ENCODE measurements at regions not wholly inside any gene's neighbourhood (a gene's known extent, or its start where the extent isn't known, plus 50 kb on each side); places are given as distances from the start of the nearest gene placed in this dataset.
A peak's percentile ranks its signal among the peaks of the same experiment; 100 is the strongest.

DNA sequence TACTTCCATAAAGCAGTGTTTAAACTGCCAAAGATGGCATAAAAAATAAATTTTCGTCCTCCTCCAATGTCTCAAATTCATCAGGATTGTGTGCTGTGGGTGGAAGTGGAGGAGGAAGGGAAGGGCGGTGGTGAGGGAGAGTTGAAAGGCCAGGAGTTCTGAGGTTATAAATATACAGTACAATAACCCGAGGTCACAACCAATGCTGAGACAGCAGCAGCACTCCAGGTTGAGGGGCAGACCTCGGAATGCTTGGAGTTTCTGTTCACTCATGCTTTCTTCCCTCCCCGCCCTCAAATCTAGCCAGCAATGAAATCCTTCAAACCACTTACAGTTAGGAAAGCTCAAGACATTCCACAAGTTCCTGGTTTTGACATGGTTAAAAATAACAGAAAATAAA, 134.0 kb upstream of the SMAD1 start:
- DNase-seq (ENCODE audit: low read depth in 2 of 3, low spot score in 1 of 3) = no peak

DNA sequence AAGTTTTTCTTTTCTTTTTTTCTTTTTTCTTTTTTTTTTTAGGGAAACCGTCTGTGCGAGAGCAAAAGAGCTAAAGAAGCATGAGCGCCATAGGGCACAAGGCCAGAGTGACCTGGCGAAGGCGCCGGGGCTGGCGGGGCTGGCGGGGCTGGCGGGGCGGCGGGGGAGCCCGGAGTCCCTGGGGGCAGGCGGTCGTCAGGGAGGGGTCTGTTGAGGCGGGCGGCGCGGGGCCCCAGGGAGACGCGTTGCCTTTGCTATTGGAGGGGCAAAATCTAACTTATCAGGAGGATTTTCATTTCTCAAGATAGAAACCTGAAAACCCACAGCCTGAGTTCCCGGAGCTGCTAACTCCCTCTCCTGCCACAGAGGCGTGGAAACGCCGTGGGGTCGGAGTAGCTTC, 135.6 kb upstream of the SMAD1 start:
- no peak for DNase-seq (ENCODE audit: low read depth in 2 of 3, low spot score in 1 of 3)

DNA sequence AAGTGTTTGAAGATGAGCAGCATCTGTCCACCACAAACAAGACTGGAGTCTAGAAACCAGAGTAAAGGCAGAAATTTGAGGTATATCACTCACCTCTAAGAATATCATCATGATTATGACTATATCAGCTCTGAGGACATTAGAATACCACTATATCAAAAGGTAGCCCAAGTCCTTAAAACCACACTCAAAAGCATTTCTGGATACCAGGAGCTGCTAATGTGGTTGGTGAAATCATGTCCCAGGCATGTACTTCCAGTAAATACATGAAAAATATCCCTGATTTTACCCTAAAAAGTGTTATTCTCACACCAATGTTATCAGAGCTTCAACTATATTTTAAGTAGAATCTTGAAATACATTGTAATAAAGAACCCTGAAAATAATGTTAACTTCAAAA, 136.3 kb upstream of the SMAD1 start:
- DNase-seq (ENCODE audit: low read depth in 2 of 3, low spot score in 1 of 3) = no peak

DNA sequence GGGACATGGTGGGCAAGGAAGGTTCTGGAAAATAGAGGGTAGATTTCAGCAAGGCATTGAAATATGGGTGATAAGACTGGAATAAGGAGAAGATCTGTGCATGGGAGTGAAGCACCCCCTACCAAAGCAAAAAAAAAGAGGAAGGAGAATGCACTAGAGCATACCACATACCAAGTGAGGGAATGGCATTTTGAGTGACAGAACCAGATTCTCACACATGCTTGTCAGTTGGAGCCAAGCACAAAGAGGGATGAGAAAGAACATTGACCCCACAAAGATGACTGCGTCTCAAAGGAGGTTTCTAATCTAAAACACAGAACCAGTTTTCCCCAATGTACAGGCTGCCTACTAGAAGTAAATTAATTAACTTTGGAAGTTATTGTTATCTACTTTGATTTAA, 140.3 kb upstream of the SMAD1 start:
- no peak for DNase-seq (ENCODE audit: low read depth in 2 of 3, low spot score in 1 of 3)

DNA sequence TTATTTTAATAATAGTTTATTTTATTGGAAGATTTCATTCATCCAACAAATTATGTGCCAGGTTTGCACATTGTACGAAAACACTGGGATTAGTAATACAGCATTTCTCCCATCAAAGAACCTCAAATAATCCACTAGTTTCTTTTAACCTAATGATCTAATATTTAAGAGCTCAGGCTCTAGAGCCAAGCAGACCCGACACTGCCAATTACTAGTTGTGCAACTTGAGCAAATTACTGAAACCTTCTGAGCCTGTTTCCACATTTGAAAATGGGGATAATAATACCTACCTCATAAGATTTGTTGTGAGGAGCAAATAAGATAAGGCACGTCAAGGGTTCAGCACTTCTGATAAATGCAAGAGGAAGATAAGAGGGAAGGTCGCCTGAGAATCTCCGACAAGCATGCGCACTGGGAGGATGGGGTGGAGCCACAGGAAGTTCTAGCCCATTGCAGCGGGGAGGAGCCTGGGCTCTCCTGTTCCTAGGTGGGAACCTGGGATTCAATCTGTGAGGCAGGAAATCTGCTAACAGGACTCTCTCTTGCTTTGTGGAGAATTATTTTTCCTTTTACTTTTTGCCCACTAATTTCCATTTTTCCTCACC, 141.5 kb upstream of the SMAD1 start:
- no peak for DNase-seq (ENCODE audit: low read depth in 2 of 3, low spot score in 1 of 3)

DNA sequence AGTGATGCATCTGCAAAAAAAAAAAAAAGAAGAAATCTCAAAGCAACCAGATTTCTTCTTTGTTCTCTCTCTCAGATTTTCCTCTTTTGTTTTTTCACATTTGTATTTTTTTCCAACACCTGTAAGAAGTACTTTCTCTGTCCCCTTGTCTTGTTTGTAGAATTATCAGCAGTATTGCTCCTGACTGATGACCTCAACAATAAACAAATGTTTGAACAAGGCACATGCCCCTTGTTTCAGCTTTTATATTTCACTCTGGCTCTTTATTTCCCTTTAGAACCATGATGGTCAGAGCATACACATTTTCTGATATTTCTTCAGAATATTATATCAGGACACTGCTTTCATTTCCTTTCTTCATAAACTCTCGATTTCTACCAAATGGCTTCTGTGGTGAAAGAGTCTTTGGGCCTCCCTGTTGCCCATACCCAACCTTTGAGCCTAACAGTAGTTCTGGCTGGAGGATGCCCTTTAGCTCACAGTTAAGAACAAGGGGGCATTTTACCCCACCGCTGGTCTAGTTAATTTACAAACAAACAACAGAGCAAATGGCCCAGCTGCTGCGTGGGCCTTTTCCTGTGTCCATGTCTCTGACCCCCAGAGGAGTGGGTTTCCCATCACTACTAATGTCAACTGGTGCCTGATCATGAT, 142.5 kb upstream of the SMAD1 start:
- DNase-seq (ENCODE audit: low read depth in 2 of 3, low spot score in 1 of 3) = no peak

DNA sequence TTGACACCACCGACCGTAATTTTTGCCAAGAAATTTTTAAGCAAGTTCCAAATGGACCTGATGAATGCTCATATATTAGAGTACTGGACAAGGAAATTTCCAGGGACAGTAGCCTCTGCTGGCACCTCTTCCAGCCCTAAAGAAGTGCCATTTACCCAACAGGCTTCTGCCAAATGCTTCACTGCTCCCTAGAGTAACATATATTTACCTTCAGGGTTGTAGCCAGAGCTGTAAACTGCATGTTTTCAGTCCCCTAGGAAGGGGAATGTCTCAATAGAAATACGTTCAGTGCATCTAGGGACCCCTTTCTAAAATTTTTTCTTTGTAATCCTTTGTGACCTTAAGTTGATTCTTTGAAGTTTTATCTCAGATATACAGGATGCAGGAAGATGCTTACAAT, 143.1 kb upstream of the SMAD1 start:
- DNase-seq (ENCODE audit: low read depth in 2 of 3, low spot score in 1 of 3) = no peak

DNA sequence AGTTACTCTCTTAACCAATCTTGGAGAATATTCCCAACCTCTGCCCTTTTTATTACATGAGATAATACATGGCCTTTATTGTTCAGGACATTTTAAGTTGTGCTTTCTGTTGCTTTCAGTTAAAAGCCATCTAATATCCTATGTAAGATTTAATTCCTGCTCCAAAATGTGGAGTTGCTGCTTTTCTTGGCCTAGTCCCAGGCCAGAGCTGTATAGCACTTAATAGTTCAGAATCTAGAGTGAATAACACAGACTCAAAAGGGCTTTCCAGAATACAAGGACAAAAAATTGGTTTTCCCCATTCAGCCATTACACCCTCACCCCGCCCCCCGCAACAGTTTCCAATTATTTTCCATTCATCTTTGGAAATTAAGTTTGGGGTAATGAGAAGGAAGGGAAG, 144.3 kb upstream of the SMAD1 start:
- DNase-seq (ENCODE audit: low read depth in 2 of 3, low spot score in 1 of 3) = no peak

DNA sequence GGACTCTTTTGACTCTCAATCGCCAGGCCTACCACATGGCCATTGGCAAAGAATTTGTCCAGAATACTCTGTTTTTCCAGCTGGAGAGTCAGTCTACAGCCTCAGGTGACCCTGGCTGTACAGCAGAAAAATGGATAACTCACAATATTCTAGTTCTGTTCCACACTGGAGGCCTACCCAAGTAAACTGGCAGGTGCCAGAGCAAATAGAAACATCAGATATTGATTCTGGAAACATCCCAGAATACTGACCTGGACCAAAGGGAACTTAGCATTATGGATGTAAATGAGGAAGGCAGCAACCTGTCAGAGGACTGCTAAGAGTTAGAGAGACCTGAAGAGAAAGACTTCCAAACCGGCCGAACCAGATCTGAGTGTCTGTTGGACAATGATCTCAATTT, 147.9 kb upstream of the SMAD1 start:
- no peak for DNase-seq (ENCODE audit: low read depth in 2 of 3, low spot score in 1 of 3)

DNA sequence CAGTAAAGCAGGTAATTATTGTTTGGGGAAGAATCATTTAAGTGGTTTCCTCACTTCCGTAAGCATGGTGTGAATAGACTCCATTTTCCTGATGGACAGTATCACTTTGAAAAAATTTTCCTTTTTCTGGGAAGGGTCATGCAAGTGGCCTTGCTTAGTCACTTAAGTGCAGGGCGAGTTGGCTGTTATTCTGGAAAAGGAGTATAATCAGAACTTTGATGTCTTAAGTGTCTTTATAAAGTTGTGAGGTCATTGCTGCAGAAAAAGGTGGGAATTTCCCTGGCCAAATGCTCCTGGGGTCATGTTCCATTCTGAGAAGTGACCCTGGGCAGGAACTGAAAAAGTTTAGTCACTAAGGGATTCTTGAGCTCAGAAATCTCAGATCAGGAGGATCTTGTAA, 146.1 kb upstream of the OTUD4 start:
- DNase-seq (ENCODE audit: low read depth in 2 of 3, low spot score in 1 of 3) = no peak

DNA sequence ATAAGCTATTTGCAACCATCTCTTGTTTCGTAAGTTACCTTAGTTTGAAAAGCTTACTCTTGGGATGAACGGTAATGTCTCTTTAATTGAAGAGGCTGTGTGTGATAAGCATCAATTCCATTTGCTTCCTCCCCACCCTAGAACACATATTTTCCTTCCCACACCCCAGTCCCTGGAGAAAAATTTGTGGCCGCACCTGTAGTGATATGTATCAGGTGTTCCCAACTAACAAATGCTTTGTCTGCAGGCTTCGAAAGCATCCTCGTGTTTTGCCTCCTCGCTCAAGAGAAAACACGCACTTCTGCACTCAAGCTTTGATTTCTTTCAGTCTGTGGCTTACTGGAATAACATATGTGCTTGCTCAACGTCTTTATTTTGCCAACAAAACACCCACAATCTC, 143.8 kb upstream of the OTUD4 start:
- no peak for DNase-seq (ENCODE audit: low read depth in 2 of 3, low spot score in 1 of 3)

DNA sequence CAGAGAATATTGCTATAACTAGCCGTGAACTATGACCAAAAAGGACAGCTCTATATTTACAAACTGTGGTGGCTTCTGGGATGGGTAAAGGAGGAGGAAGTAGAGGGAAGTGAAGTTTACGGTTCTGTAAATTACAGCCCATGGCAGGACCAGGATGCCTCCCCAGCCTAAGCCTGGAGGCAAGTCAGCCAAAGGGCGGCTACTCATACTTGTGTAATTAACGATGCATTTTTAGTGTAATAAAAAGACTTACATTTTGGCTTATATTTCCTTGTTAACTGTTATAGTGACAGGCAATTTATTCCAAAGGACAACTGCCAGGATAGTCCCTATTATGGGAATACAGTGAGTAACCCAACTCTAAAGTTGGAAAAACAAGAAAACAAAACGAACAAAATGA, 139.9 kb upstream of the OTUD4 start:
- DNase-seq (ENCODE audit: low read depth in 2 of 3, low spot score in 1 of 3) = no peak

DNA sequence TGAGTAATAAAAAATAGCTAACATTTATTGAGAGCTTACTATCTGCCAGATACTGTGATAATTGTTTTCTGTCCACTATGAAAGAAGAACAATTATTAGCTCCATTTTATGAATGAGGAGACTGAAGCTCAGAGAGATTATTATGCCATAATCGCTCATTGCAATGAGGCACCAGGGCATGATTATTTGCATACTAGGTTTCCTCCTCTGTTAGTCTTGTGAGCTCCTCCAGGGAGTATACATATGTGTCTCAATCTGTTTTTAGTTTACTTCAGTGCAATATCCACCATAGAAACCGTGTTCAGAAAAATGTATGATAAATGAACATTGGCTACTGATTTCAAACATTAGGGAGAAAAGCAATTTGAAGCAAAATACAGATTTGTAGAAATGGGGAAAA, 139.4 kb upstream of the OTUD4 start:
- no peak for DNase-seq (ENCODE audit: low read depth in 2 of 3, low spot score in 1 of 3)

DNA sequence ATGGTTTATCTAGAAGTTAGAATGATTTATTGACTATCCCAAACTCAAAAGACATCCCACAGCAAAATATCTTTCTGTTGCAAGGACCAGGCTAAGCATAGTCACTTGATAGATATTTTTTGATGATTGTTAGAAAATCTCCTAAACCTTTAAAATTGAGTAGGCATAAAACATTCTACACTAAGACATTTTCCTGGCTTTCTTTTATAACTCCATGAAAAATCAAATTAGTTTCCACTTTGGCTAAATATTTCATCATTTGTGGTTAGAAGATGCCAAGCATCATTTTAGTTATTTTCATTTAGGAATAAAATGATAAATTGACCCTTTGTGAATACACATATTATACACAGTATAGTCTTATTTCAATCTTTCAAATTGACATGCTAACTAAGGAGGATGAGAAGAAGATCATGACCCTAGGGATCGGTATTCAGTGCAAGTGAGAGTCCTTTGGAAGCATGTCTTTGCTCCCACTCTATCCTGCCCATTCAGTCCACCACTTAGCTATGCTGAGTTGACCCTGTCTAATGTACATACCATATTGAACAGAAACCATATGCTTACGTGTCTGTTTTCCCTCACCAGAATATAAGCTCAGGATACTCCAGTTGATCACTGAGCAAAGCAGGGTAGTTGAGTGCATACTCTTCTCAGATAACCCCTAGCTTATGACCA, 136.6 kb upstream of the OTUD4 start:
- DNase-seq (ENCODE audit: low read depth in 2 of 3, low spot score in 1 of 3) = no peak

DNA sequence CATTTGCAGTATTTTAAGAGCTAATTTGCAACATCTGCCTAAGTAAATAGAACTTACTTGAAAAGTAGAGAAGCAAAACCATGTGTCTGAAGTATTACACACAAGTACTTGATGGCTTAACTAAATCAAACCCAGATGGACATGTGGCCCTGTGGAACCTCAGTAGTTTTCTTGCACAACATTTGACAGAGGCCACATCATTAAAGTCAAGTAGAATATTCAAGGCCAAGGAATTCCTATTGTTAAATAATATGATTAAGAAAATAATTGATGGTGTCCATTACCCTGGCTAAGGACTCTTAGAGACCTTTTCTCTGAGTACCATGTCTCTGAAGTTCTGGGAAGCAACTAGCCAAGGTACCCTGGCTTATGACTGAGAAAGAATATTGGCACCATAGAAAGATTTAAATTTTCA, 135.4 kb upstream of the OTUD4 start:
- DNase-seq (ENCODE audit: low read depth in 2 of 3, low spot score in 1 of 3) = no peak

DNA sequence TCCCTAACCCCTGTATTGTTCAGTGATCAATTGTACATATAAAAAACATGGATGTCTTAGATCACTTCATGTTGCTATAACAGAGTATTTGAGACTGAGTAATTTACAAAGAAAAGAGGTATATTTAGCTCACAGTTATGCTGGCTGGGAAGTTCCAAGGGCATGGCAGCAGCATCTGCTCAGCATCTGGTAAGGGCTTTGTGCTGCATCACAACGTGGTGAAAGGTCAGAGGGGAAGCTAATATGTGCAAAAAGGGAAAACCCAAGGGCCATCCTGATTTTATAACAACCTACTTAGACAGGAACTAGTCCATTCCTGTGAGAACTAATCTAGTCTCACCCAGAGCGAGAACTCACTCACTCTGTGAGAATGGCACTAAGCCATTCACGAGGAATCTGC, 128.2 kb upstream of the OTUD4 start:
- no peak for DNase-seq (ENCODE audit: low read depth in 2 of 3, low spot score in 1 of 3)

DNA sequence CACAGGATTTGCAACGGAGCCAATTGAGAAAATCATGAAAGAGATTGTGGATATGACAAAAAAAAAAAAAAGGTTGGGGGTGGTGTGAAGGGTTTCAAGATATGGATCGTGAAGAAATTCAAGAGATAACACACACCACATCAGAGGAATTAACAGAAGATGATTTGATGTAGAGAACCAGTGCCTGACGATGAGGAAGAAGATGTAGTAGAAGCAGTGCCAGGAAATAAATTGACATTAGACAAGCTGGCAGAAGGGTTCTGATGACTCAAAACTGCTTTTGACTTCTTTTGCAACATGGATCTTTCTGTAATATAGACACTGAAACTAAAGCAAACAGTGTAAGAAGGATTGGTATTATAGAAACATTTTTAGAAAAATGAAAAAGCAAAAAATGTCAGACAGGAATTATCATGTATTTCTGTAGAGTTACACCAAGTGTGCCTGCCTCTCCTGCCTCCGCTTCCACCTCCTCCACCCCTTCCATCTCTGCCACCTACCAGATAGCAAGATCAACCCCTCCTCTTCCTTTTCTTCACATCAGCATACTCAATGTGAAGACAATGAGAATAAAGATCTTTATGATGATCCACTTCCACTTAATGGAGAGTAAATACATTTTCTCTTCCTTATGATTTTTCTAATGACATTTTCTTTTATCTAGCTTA, 127.5 kb upstream of the OTUD4 start:
- DNase-seq (ENCODE audit: low read depth in 2 of 3, low spot score in 1 of 3) = no peak

DNA sequence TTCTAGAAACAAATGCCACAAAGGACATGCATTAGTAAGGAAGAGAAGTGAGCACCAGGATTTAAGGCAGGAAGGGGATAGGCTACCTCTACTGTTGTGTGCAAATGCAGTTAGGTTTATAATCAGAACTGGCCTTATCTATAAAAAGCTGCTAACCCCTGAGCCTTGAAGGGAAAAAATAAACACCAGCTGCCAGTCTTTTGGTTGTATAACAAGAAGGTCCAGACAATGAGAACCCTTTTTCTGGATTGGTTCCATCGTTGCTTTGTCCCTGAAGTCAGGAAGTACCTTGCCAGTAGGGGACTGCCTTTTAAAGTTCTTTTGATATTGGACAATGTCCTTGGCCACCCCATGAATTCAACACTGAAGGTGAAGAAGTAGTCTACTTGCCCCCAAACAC, 126.7 kb upstream of the OTUD4 start:
- DNase-seq (ENCODE audit: low read depth in 2 of 3, low spot score in 1 of 3) = no peak

DNA sequence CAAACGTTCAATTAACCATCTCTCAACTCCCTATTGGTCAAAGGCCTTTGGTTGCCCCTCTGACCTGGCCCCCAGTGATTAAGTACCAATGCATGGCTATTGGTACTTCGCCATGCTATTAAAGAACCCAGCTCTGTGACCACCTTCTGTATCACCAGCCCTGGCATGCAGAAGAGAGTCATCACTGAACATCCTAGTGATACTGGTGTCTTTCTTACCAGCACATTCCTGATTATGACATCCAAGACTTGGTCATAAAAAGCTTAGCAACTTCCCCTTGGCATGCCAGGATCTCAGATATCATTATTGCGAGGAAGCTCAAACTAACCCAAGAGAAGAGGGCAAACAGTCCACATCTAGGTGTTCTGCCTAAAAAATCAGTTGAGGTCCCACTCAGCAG, 122.3 kb upstream of the OTUD4 start:
- no peak for DNase-seq (ENCODE audit: low read depth in 2 of 3, low spot score in 1 of 3)

DNA sequence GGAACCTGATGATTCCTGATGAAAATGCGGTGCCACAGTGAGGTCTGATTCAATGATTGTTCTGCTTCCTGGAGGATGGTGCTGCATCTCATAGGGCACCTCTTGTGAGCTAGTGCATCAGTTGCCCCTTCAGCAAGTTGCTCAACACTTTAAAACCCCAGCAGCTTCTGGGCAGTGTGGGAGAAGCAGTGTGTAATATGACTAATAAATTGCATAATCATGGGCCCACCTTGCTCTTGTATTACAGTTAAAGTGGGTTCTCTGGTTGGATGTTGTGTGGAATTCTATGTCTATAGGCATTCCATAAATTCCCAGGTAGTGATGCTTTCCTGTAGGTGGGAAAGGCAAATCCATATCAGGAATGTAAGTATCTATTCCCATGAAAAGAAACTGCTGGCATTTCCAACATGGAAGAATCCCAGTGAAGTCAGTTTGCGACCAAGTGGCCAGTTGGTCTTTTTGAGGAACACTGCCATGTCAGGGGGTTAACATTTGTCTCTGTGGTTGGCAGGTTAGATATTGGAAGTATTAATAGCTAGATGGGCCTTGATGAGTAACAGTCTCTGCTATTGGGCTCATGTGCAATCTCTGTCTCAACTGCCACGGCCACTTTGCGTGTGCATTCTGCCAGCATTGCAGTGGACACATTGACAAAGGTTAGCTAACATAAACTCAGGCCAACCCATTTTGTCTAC, 121.1 kb upstream of the OTUD4 start:
- DNase-seq (ENCODE audit: low read depth in 2 of 3, low spot score in 1 of 3) = no peak

DNA sequence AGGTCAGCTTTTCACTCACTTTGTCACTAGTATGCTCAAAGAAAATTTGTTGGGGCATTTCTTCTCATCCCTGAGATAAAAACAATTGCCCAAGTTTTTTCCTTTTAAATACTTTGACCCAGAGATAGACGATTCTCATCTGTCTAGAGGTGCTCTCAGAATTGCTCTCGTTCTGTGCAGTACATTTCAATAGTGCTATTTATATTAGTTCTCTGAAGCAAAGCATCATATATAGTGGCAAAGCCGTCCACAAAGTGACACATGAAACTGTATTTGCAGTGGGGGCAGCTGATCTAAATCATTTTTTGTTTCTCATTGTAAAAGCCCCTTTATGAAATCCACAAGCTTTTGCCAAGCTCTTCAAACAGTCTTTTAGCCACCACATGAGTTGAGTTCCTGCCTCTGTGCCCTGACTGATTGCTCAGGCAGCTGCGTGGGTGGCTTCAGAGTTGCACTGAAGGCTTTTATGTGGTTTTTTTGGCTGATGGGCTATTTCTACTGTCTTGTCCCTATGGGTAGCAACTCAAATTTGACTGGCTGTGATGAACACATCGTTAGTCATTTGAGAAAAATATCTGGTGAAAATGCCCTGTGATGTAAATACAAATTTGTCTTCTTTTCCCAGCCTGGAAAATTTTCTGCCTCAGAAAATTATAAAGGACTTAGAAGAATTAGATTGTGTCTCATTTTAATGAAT, 119.1 kb upstream of the OTUD4 start:
- peak; percentile 70 to 78 (median 73) for DNase-seq (ENCODE audit: low read depth in 2 of 3, low spot score in 1 of 3)

All from stimulated activated CD4-positive, alpha-beta T cell treated with anti-CD3 and anti-CD28 coated beads, Interleukin-12 subunit alpha, Interleukin-12 subunit beta, amount 100 ng/mL, for 48 hours (primary cell).